Thyroid gland (tissue), 4 donors: ENCODE measurements at regions not wholly inside any gene's neighbourhood (a gene's known extent, or its start where the extent isn't known, plus 50 kb on each side); places are given as distances from the start of the nearest gene placed in this dataset.

Experiments used
- CTCF ChIP-seq, 6 experiments: fragments of 200-600 bp in 3 of 6; fragments of 450-650 bp in 3 of 6; sonication (generic) in 3 of 6; IDR thresholded peaks; one replicate each; pipeline ENCODE4 v1.5.1; 2016 to 2019; ENCODE audit warnings: antibody characterized with exemption in 6 of 6, mild to moderate bottlenecking in 2 of 6, inconsistent platforms in 1 of 6, moderate library complexity in 1 of 6
- POLR2A ChIP-seq, 2 donors: fragments of 450-650 bp; IDR thresholded peaks; one replicate each; pipeline ENCODE4 v1.6.1; 2017; ENCODE audit warnings: antibody characterized with exemption in 2 of 2, mild to moderate bottlenecking in 2 of 2, moderate library complexity in 1 of 2

- TF ChIP-seq CTCF (IDR thresholded peaks at IDR 0.05) (no peak), POLR2A (IDR thresholded peaks at IDR 0.05) (no peak)
Measured at GRCh38 chr4:183030823-183031222, 68.2 kb upstream of the WWC2 start.
